ENCODE measurements at regions not wholly inside any gene's neighbourhood (a gene's known extent, or its start where the extent isn't known, plus 50 kb on each side); places are given as distances from the start of the nearest gene placed in this dataset.

DNA sequence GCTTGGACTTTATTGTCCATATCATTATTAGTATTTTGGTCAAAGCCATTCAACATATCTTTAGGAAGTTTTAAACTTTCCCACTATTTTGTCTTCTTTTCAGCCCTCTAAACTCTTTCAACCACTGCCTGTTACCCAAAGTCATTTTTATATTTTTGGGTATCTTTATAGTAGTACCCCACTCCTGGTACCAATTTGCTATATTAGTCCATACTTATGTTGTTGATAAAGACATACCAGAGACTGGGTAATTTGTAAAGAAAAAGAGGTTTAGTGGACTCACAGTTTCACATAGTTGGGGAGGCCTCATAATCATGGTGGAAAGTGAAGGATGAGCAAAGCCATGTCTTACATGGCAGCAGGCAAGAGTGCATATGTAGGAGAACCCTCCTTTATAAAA, 271.4 kb downstream of the KLHL4 start:
- no peak overlapping the region for H3K4me3 ChIP-seq (ENCODE audit: low read depth, low read length)
- TF ChIP-seq, protein P1, sequence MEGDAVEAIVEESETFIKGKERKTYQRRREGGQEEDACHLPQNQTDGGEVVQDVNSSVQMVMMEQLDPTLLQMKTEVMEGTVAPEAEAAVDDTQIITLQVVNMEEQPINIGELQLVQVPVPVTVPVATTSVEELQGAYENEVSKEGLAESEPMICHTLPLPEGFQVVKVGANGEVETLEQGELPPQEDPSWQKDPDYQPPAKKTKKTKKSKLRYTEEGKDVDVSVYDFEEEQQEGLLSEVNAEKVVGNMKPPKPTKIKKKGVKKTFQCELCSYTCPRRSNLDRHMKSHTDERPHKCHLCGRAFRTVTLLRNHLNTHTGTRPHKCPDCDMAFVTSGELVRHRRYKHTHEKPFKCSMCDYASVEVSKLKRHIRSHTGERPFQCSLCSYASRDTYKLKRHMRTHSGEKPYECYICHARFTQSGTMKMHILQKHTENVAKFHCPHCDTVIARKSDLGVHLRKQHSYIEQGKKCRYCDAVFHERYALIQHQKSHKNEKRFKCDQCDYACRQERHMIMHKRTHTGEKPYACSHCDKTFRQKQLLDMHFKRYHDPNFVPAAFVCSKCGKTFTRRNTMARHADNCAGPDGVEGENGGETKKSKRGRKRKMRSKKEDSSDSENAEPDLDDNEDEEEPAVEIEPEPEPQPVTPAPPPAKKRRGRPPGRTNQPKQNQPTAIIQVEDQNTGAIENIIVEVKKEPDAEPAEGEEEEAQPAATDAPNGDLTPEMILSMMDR (IDR thresholded peaks at IDR 0.05; ENCODE audit: insufficient read depth, low read length) = no peak
- DNase-seq (ENCODE audit: low read depth) = no peak

DNA sequence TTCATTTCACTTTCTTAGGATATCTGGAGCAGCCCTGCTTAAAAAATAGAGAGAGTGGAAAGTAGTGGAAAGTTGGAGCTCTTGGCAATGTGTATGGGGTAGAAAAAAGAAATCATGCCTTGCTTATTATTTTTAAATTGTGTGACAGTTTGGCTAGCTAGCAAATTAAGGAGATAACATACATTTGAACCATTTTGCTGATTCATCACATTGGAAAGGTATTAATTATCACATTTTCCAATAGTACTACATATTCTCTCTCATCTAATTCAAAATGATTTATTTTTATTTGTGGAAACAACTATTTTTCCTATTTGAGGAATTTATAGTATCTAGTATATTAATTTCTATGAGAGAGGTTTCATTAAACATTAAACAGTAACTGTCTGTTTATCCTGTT, 280.4 kb downstream of the KLHL4 start:
- no peak for DNase-seq (ENCODE audit: low read depth)
- H3K4me3 ChIP-seq (ENCODE audit: low read depth, low read length) = no peak overlapping the region
- TF ChIP-seq, protein P1 (IDR thresholded peaks at IDR 0.05; ENCODE audit: insufficient read depth, low read length) = no peak

DNA sequence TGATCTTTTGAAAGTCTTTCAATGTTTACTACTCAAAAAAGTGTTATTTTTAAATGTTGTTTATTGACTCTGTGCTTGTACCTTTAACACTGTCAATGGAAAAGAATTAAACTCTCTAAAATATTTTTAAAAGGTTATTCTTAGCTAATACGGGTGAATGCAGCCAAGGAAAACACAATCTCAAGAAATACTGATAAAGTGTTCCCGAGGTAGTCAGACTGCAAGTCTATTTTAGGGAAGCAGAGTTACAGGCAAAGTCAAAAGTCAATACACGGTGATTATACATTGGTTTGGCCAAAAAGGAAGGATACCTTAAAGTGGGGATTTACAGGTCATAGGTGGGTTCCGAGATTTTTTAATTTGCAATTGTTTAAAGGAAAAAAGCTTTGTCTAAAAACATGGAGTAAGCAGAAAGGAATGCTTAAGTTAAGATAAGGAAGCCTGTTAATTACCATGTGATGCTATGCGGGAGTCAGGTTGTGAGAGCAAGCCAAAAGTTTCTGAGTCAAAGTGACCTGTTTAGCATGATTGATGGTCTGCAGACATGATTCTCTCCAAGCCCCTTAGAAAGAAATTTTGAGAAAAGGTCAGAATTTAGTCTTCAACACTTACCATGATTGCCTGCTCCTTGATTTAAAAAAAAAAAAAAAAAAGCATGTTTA, 288.4 kb downstream of the KLHL4 start:
- H3K4me3 ChIP-seq (ENCODE audit: low read depth, low read length) = no peak overlapping the region
- peak; percentile 58 for DNase-seq (ENCODE audit: low read depth)
- TF ChIP-seq, protein P1 (IDR thresholded peaks at IDR 0.05; ENCODE audit: insufficient read depth, low read length) = no peak

DNA sequence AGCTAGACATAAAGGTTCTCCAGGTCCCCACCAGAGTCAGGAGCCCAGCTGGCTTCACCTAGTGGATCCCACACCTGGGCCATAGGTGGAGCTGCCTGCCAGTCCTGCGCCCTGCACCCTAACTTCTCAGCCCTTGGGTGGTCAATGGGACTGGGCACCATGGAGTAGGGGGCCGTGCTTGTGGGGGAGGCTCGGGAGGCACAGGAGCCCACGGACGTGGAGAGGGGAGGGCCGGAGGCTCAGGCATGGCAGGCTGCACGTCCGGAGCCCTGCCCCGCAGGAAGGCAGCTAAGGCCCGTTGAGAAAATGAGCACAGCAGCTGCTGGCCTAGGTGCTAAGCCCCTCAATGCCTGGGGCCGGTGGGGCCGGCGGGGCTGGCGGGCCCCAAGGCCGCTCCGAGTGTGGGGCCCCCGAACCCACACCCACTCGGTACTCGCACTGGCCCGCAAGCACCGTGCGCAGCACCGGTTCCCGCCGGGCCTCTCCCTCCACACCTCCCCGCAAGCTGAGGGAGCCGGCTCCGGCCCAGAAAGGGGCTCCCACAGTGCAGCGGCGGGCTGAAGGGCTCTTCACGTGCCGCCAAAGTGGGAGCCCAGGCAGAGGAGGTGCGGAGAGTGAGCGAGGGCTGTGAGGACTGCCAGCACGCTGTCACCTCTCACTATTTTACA, 291.1 kb downstream of the KLHL4 start:
- TF ChIP-seq, protein P1 (IDR thresholded peaks at IDR 0.05; ENCODE audit: insufficient read depth, low read length) = no peak
- DNase-seq (ENCODE audit: low read depth) = no peak
- H3K4me3 ChIP-seq (ENCODE audit: low read depth, low read length) = no peak overlapping the region

DNA sequence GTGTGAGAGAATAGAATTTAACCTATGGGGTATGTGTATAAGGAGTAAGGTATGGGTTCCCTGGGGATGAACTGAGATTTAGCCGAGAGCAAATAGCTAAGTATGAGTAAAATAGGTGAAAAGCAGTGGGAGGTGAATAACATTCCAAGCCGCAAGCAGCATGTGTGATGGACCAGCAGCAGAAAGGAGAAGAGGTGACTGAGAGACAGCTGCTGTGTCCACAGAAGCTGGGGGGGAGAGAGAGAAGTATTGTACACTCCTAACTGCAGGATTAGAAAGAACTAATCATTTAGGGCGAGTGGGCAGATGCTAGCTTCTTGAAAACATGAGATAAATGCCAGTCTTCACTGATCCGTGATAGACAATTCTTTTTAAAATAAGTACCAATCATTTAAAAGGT, 296.0 kb downstream of the KLHL4 start:
- no peak overlapping the region for H3K4me3 ChIP-seq (ENCODE audit: low read depth, low read length)
- TF ChIP-seq, protein P1 (IDR thresholded peaks at IDR 0.05; ENCODE audit: insufficient read depth, low read length) = no peak
- no peak for DNase-seq (ENCODE audit: low read depth)

DNA sequence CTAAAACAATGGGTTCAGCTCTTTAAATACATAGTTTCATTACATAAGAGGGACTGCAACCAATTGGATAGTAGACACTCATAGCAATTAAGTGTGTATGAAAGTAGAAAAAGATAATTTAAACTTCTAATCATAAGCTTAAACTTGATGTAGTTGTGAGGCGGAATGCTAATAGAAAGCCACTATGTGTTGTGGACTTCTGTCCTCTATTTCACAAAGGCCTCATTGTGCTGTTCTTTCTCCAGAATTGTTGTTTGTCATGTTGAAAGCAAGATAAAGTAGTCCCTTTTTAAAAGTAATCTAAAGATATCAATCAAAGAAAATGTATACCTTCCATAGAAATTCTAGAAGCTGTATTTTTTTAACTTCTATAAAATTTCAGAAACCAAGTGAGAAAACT, 329.4 kb downstream of the KLHL4 start:
- TF ChIP-seq, protein P1 (IDR thresholded peaks at IDR 0.05; ENCODE audit: insufficient read depth, low read length) = no peak
- no peak overlapping the region for H3K4me3 ChIP-seq (ENCODE audit: low read depth, low read length)
- DNase-seq (ENCODE audit: low read depth) = no peak

Data from fibroblast of the aortic adventitia (primary cell).